ENCODE measurements at regions not wholly inside any gene's neighbourhood (a gene's known extent, or its start where the extent isn't known, plus 50 kb on each side); places are given as distances from the start of the nearest gene placed in this dataset.
A peak's percentile ranks its signal among the peaks of the same experiment; 100 is the strongest.
"Not testable (repeated sequence)": the region's sequence is repeated elsewhere in the genome, so short reads cannot be mapped to it uniquely, and the experiment has no call there.

DNA sequence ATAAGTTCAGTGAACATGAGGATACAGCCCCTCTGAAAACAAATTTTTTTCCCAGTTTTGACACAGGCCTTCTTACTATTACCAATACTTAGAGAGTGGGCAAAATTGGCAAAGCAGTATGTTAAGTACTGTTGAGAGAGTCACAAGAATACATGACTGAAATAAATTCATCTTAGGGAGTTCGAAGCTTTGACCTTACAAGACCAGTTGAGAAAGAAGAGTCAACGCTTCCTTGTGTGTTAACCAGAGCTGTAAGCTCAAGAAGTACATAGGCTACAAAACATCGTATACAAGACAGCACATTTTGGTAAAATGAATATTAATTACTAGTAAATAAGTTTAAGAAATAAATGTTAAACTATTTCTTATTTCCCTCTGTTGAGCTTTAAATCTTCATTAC is 164.4 kb upstream of the RORA start:
- no peak for DNase-seq

DNA sequence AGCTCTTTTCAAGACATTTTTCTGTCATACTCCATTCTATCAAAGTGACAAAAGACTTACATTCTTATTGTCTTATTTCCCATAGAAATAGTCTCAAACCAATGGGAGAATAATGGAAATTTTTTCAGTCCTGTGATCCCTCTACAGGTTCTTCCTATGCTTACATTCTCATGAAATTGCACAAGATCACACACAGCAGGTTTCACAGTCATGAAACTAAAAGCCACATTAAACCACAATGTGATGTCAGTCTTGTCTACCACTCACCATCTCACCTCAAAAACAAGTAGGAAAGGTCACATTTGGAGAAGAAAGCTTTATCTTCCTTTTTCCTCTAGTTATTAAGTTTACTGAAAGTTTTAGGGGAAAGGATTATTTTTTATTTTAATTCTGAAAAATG is 161.0 kb upstream of the RORA start:
- peak; percentile 27 for DNase-seq

- DNase-seq = no peak
Measured at GRCh38 chr15:61389334-61390028, 160.4 kb upstream of the RORA start.

DNA sequence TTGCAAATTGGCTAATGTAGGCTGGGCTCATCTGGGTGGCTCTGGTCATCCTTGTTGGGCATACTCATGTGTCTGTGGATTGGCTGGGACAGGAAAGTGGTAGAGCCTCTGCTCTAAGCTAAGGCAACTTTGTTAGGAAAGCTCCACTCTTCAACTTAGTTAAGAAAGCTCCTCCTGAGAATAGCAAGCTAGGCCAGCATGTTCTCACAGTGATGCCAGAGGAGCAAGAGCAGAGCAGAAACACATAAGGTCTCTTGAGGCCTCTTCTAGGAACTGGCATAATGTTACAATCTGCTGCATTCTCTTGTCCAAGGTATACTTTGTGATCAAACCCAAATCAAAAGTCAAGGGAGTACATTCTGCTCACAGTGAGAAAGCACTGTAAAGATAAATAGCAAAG is 158.6 kb upstream of the RORA start:
- DNase-seq = no peak

DNA sequence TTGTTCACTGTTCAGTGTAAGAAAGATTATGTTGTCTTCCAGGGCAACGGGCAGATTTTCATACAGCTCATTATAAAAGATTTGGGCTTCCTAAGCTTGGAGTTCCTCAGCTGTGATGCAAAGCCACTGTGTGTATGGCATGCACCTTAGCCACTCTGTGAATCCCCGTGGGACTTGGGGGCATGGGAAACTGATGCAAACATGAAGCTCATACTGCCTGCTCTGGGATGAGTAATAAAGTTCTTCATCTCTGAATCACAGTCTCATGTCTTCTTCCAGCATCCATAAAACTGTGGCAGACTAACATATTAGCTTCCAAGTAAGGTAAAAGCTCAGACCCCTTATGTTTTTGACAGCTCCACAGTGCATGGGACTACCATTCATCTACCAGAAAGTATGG is 154.3 kb upstream of the RORA start:
- DNase-seq = peak; percentile 93

- DNase-seq = peak; percentile 30
Measured at GRCh38 chr15:61382927-61383326, 153.8 kb upstream of the RORA start.

DNA sequence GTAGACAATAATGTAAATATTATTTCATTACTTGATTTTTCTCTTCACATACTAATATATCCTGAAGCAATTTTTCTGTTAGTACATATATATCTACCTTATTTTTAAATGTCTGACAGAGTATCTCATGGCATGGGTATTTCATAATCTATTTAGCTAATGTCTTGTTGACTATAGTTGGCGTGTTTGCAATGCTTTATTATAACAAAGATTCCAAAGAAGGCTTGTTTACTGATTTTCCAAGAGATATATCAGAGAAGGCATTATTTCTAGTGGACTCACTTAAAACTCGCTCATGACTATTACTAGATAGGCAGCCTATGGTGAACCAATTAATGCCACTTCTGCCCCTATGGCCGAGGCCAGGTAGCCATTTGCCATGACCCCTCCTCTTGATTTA is 152.4 kb upstream of the RORA start:
- DNase-seq = no peak

DNA sequence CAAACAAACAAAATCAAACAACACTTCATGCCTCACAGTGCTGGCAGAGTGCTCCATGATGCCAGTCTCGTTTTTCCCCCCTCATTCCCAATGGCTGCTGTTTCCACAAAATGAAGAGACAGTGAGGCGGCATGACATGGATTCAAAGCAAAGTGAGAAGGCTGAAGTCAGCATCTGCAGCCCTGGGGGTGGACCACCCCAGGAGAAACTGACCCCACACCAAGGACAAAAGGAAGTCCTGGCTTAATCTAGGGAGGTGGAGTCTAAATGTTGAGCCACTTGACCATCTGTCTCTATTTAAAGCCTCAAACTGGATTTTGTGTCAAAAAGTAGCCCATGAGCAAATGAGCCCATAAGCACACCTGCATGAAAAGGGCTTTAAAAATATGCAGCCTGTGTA is 151.2 kb upstream of the RORA start:
- no peak for DNase-seq

- DNase-seq = no peak
Measured at GRCh38 chr15:61379005-61379404, 149.9 kb upstream of the RORA start.

DNA sequence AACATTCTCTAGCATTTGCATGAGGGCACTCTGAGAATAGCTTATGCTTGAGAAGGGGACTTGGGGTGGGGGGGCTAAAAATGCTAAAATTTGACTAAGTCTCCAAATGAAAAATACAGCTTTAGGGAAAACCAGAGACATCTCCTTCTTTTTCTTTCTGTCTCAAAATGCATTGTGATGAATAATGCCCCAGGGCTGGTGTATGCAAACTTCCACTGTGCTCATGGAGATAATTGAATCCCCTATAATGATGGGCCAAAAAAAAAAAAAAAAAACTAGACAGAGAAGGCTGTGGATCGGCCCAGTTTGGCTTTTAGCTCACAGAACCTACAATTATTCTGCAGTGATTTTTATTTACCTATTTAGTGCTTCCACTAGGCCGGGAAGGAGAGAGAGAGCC is 147.9 kb upstream of the RORA start:
- DNase-seq = no peak

DNA sequence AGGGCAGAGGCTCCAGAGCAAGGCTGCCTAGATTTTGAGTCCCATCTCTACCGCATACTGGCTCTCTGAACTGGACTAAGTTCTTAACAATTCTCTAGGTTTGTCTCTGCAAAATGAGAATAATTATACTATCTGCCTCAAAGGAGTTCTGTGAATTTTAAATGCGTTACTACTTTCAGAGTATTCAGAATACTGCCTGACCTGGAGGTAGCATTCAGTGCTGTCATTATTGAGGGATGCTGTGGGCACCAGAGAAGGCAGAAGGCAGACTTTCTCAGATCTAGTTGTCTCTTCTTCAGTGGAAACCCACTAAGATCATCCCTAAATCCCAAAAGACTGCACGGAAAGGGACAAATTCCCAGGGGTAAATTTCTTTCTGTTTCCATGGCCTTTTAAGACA is 147.4 kb upstream of the RORA start:
- DNase-seq = no peak

DNA sequence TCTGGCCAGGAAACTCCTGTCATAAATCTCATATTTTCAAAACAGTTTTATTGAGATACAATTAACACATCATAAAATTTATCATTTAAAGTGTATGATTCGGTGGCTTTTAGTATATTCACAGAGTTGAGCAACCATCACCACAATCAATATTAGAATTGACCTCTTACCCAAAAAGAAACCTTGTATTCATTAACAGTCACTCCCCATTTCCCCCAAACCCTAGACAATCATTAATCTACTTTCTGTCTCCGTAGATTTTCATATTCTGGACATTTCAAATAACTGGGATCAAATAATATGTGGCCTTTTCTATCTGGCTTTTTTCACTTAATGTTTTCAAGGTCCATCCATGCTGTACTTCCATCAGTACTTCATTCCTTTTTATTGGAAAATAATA is 145.7 kb upstream of the RORA start:
- DNase-seq = no peak

DNA sequence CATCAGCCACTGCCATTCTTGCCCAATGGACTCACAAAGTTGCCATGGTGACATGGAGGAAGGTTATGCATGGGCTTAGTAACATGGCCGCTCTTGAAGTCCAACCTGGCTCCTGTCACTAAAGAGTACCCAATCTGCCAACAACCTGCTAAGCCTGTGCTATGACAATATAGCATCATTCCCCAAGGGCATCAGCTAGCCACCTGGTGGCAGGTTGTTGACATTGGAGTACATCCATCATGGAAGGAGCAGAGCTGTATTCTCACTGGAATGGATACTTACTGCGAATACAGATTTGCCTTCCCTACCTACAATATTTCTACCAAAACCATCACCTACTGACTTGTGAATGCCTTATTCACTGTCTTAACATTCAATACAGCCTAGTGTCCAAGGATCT is 138.9 kb upstream of the RORA start:
- DNase-seq = no peak

DNA sequence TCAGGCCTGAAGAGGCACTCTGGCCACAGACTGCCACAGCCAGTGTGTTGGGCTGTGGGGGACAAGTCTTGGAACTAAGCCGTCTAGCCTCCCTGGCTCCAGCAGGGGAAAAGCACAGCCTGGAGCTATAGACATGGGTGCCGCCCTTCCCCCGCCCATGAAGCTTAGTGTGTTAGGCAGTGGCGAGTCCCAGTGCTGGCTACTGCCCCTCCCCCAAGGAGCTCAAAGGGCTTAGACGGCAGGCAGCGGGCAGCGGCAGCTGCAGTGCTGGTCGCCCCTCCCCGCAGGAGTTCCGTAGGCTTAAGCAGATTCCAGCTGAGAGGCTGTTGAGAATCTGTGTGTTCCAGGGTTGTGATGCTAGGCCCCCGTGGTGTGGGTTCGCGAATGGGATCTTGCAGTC is 135.8 kb upstream of the RORA start:
- peak; percentile 11 for DNase-seq

GRCh38 chr15:61362912-61363311 is 133.8 kb upstream of the RORA start:
- DNase-seq = not testable (repeated sequence)

- no peak for DNase-seq
Measured at GRCh38 chr15:61344293-61344692, 115.2 kb upstream of the RORA start.

- DNase-seq = no peak
Measured at GRCh38 chr15:61342390-61342789, 113.3 kb upstream of the RORA start.

DNA sequence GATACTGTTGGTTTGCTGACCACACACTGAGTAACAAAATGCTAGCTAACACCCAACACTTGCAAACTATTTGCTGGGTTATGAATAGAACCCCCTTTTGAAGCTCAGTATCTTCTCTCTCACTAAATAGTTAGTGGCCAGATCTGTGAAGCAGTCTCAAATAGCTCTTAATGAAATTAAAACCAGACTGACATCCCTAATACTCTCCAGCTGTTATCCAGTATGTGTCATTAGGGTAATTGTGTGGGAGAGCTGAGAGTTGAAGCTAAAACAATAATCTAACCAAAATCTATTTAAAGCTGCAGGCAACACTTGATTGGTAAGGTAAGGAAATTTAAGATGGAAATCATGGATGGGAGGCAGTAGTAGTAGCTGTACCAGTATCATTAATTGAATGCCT is 110.4 kb upstream of the RORA start:
- DNase-seq = no peak

DNA sequence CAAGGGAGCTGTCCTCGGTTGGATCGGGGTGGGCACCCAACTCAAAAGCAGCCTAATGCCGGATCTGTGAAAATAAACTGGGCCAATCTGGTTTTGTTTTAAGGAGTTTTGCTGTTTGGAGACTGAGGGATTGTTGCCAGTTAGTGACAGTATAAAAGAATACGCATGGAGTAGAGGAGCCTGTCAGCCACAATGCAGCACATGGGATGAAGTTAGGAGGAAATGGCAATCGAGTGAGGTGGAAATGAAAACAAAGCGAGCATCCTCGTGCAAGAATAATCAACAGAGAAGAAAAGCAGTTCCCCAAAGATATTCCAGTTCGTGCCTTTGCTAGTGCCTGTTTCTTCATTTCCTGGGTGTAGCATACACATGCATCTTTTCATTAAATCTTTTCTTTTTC is 108.4 kb upstream of the RORA start:
- no peak for DNase-seq

DNA sequence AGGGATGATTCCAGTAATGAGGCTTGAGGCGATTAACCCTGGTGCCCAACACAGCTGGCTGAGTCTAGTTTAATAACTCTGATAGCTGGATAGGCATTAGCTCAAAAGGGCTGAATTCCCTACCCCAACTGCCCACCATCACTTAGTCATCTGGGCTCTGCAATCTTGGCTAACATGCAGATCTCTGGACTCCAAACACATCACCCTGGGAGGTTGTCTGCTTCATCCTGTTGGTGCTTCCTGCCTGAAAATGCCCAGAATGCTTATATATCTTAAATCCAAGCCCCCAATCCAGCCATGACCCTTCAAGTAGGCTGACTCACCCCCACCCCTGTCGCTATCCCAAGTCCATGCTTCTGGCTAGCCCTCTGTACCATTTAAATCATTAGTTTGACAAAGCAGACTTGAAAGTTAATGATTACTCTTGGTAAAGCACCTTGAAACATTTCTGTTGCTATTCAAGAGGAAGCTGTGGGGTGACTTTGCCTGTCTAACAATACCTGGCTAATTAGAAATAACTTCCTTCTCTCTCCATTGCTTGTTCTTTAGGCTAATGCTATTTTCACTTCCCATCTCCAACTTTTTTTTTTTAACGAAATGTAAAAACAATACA is 107.0 kb upstream of the RORA start:
- DNase-seq = peak; percentile 12

- DNase-seq = not testable (repeated sequence)
Measured at GRCh38 chr15:61334714-61335113, 105.6 kb upstream of the RORA start.

GRCh38 chr15:61331019-61331418 is 101.9 kb upstream of the RORA start:
- DNase-seq = no peak

- DNase-seq = peak; percentile 0
Measured at GRCh38 chr15:61327019-61327631, 98.0 kb upstream of the RORA start.

DNA sequence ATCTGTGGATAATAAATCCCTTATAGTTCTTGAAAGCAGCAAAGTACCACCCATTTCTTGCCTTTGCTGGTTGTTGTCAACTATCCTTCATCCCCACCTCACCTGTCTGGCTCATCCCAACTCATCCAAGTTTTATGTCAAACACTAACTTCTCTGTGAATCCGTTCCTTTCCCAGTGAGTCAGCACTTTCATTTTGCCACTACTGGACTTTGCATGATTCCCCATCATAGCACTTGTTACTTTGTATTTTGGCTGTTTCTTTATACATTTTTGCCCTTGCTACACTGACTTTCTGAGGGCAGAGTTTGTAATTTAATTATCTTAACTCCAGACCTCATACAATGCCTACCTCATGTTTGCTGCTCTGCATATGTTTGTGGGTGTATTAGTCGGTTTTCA is 90.8 kb upstream of the RORA start:
- DNase-seq = no peak

All from fibroblast of upper back skin (primary cell).